GM12872 (cell line): ENCODE measurements at regions not wholly inside any gene's neighbourhood (a gene's known extent, or its start where the extent isn't known, plus 50 kb on each side); places are given as distances from the start of the nearest gene placed in this dataset.
A peak's percentile ranks its signal among the peaks of the same experiment; 100 is the strongest.

Source experiments
- TF ChIP-seq, protein P1 (sequence below): IDR thresholded peaks from 3 replicates; pipeline ENCODE4 v1.5.1; 2011; ENCODE audit warnings: low read depth, mild to moderate bottlenecking, low read length, moderate library complexity; ENCODE audit not compliant: insufficient read depth

DNA sequence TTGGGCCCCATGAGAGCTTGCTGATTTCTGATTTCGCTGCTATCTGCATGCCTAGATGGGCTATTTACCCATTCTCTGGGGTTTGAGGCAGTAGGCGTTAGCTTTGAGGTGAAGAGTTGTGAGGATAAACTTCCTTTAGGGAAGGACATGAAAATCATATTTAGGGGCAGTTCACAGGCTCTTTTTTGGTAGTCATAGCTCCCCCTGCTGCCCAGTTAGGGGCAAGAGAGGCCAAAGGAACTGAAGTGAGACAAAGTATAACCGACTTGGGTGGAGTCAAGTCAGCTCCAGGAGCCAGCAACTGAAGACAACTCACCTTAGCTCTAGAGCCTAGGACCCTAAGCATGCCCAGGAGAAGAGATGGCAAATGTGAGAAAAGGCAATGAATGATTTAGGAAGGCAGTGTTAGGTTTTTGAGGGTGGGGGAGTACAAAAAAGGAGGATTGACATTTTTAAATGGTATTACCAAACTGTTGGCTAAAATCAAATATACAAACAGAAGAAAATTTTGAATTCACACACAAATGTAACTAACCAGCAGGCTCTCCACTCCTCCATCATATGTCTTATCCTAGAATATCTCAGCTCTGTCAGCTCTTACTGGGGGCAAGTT lies 625.2 kb downstream of the LMO4 start:
- TF ChIP-seq, protein P1, sequence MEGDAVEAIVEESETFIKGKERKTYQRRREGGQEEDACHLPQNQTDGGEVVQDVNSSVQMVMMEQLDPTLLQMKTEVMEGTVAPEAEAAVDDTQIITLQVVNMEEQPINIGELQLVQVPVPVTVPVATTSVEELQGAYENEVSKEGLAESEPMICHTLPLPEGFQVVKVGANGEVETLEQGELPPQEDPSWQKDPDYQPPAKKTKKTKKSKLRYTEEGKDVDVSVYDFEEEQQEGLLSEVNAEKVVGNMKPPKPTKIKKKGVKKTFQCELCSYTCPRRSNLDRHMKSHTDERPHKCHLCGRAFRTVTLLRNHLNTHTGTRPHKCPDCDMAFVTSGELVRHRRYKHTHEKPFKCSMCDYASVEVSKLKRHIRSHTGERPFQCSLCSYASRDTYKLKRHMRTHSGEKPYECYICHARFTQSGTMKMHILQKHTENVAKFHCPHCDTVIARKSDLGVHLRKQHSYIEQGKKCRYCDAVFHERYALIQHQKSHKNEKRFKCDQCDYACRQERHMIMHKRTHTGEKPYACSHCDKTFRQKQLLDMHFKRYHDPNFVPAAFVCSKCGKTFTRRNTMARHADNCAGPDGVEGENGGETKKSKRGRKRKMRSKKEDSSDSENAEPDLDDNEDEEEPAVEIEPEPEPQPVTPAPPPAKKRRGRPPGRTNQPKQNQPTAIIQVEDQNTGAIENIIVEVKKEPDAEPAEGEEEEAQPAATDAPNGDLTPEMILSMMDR = peak; percentile 78

DNA sequence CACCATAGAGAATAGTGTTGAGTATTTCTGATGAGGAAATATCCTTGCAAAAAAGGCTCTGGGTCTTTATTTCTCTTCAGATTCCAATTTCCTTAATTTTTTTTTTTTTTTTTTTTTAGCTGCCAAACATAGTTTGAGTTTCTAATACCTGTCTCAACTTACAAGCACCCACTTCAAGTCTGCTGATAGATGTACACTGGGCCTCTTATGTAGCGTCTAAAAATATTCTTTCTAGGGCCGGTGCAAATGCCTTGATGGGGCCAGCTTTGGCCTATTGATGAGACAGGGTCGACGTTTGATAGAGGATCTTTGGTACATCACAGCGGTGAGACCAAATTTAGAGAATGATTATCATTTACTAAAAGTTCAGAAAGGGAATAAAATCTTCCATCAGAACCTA lies 626.4 kb downstream of the LMO4 start:
- TF ChIP-seq, protein P1 = no peak

DNA sequence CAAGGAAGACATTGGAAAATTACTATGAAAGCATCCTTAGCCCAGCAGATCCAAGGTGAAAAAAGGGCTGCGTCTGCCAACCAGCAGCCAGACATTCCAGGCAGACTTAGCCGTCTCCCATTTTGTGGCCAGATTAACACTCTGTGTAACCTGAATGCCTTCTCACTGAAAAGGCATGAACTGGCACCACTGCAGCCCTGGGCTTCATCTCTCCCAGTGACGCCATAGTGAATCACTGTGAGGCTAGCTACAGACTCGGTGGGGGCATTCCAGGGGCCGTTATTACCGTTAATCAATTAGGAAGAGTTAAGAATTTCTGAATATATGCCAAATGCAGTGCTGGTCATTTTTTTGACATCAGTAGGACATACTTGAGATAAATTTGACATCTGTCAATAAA lies 627.4 kb downstream of the LMO4 start:
- TF ChIP-seq, protein P1 = no peak

DNA sequence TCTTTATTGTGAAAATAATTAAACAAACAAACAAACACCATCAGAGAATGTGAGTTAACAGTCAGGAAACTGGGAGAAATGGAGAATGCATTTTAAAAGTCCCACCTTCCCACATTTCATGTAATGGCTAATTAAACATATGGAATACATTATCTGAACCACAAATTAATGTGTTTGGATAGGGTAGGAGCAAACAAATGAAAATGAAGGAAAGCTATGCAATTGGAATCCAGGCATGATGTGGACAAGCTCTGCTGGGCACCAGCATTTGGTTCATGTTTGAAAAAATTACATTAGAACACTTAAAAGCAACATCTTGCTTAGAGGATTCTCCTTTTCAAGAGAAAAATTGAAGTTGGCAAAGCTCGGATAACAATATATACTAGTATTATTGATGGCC lies 628.1 kb downstream of the LMO4 start:
- TF ChIP-seq, protein P1 = no peak

- TF ChIP-seq, protein P1 = no peak
Observed at GRCh38 chr1:87957331-87957730, 628.7 kb downstream of the LMO4 start.

- TF ChIP-seq, protein P1 = no peak
Observed at GRCh38 chr1:87958201-87958600, 629.5 kb downstream of the LMO4 start.

DNA sequence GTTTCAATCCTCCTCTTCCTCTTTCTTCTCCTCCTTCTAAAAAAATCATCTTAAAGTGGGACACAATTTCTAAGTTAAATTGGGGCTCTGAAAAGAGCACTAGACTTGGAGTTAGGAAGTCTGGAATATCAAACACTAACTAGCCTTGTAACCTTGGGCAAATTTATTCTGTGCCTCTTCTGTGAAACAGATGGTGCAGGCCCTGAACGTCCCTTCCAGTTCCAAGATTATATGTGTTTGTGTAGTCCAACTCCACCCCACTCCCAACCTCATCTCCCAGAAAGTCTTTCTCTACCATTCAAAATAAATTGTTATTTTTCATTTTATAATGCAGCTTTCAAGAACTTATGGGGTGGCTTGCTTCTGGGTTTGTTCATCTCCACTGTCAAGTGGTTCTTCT lies 630.0 kb downstream of the LMO4 start:
- TF ChIP-seq, protein P1 = no peak
